ENCODE measurements at regions not wholly inside any gene's neighbourhood (a gene's known extent, or its start where the extent isn't known, plus 50 kb on each side); places are given as distances from the start of the nearest gene placed in this dataset.
A peak's percentile ranks its signal among the peaks of the same experiment; 100 is the strongest.
"Not testable (repeated sequence)": the region's sequence is repeated elsewhere in the genome, so short reads cannot be mapped to it uniquely, and the experiment has no call there.

DNA sequence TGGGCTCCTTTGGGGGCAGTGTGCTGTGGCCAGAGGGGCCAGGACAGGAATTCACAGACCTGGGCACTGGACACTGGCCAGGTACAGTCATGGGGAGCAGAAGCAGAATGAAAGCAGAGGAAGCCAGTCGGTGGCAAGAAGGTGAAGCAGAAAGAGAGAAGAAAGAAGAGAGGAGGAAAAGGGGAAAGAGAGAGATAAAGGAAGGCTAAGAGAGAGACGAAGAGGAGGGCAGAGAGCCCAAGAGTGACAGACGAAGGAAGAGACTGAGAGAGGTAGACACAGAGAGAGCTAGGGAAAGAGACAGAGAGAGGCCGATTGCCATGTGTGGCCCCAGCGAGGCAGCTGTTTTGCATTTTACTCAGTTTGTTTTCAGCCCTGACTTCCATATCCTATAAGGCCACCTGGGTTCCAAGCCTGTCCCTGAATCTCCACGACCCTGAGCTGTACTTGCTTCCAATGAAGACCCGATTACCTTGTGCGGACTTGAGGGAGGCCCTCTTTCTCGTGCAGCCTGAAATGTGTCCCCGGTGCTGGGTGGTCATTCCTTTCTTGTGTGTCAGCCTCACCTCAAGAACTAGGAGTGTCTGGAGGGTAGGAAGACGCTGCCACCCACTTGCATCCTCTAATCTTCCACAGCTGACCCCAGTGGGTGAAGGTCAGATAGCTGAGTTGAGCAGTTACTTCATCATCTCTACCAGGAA is 73.9 kb downstream of the LSM3 start:
- no peak for DNase-seq (ENCODE audit: low read depth)

DNA sequence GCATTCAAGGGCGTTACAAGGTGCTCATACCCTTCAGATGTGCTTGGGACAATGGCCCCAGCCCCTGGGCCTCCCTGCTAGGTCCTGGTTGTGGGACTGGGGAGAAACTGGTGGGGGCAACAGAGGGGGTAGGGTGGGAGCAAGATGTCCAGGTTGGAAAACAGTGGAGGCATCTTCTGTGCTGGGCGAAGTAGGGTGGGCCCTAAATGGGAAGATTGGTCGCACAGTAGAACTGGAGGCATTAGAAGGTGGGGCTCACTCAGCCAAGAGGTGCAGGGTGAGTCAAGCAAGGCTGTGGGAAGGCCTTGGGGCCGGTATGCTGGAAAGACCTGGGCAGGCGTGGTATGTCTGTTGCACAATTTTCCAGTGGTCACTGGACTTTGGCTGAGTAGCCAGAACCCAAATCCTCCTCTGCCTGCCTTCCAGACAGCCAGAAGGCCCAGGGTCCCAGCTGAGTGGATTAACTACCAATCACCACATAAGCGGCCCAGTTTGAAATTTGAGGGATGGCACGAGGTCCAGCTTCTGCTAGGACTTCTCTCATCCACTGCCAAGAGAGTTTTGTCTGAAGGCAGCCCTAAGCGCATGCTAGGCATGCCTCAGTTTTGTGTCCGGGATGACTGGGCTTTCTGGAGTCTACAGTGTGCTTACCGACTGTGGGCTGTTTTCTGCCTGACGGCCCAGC is 74.5 kb downstream of the LSM3 start:
- no peak for DNase-seq (ENCODE audit: low read depth)

DNA sequence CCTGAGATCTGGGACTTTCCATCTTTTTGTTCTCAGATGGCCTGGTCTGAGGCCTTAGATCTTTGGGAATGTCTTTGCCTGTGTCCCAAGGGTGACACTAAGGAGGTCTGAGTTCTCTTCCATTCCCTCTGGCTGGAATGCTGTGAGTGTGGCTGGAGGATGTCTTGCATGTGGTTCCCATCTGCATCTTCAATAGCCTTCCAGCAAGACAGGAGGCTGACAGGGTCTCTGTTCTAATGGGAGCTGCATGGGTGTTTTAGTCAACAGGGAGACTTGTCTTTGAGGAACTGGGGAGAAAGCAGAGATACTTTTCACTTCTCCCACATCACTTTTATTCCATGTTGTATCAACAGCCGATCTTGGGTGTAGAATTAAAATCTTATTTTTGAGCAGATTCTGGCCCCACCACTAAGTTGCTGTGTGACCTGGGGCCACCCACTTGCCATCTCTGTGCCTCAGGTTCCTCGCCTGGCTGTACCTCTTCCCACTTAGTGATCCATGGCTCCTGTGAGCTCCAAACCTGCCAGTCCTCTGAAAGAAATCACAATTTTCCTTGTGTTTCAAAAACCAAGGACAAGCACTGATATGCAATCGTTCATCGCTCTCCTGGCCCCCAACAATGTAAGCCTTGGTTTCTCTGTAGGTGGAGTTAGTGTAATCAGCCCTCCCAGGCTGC is 75.2 kb downstream of the LSM3 start:
- DNase-seq (ENCODE audit: low read depth) = no peak

DNA sequence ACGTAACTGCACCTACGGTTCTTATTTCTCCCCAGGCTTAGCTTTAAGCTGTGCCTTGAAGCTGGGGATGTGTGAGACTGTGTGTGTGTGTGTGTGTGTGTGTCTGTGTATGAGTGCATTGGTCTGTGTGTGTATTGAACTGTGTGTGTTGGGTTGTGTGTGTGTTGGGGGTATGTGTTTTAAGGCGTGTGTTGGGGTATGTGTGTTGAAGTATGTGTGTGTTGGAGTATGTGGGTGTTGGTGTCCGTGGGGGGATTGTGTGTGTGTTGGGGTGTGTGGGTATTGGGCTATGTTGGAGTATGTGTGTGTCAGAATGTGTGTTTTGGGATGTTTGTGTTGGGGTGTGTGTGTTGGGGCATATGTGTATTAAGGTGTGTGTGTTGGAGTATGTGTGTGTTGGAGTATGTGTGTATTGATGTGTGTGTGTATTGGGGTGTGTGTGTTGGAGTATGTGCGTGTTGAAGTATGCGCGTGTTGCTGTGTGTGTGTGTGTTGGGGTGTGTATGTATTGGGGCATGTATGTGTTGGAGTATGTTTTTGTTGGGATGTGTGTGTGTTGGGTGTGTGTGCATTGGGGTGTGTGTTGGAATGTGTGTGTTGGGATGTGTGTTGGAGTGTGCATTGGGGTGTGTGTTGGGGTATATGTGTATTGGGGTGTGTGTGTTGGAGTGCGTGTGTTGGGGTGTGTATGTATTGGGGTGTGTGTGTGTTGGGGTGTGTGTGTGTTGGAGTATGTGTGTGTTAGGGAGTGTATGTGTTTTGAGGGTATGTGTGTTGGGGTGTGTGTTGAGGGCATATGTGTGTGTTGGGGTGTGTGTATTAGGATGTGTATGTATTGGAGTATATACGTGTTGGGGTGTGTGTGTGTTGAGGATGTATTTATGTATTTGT is 76.4 kb downstream of the LSM3 start:
- DNase-seq (ENCODE audit: low read depth) = no peak

DNA sequence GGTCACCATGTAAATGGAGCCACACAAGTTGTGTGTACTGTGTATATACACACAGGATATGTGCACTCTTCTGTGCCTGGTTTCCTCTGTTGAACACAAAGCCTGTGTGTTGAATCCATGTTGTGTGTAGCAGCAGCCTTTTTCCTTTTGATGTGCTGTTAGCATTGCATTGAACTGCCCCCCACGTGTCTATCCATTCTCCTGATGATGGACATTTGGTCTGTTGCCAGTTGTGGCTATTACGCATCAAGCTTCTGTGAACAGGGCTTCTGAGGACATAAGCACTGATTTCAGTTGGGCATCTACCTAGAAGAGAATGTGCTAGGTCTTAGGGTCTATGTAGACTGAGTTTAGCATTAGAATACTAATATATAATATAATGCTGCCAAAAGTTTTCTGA is 77.4 kb downstream of the LSM3 start:
- no peak for DNase-seq (ENCODE audit: low read depth)

DNA sequence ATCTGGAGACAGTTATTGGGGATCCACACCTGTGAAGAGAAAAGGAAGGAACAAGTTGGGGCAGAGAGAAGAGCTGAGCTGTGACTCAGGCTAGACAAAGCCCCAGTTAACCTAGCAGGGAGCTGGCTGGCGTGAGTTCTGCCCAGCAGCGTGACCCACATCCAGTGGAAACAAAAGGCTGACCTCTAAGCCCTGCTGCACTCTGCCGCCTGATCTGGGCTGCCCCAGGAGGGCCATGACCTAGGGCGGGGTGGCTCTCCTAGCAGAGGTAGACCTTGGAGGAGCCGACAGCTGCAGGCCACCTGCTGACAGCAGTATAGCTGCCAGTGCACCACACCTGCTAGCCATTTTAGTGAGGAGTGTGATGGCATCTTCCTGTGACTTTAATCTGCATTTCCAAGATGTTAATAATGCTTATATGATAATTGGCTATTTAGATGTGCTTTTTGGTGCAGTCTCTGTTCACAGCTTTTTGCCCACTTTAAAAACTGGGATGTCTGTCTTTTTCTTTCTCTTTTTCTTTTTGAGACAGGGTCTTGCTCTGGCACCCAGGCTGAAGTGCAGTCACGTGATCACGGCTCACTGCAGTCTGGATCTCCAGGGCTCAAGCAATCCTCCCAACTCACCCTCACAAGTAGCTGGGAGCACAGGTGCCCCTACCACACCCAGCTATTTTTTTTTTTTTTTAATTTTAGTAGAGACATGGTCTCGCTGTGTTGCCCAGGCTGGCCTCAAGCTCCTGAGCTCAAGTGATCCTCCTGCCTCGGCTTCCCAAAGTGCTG is 78.1 kb downstream of the LSM3 start:
- DNase-seq (ENCODE audit: low read depth) = no peak

DNA sequence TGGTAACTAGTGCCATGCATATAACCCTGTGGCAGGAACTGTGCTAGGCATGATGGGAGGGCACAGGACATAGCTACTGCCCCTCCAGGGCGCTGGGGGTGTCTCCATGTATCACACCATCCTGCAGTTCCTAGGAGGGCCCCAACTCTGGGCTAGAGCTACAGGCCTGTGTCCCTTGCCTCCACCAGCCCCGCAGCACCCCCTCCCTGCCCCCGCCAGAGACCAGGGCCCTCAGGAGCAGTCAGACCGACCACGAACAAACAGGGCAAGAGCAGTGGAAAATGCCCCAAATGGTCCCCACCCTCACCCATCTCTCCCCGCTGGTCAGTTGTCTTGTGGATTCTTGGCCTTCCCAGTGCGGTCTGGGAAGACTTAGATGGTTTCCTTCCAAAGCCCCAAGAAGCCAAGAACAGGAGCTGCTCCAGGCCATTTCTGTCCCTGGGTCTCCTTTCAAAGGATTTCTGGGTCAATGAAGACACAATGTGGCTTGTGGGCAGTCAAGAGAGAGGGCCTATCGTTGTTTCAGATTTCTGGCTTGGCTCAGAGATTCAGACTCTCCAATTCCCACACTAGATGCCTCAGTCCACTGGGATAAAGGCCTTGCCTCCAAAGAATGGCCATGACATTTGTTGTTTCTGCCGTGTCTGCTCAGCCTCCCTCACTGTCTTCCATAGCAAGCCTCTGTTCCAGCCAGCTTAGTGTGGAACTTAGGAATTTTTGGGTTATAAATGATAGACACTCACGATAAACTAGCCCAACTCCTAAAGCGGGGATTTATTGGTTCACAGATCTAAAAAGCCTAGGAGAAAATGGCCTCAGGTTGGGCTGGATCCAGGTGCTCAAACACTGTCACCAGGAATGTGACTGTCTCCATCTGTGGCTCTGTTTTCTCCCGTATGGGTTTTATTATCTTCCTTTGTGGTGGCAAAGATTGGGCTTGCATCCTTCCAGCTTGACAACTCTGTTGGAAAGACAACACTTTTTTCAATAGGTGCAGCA is 80.6 kb downstream of the LSM3 start:
- DNase-seq (ENCODE audit: low read depth) = no peak

DNA sequence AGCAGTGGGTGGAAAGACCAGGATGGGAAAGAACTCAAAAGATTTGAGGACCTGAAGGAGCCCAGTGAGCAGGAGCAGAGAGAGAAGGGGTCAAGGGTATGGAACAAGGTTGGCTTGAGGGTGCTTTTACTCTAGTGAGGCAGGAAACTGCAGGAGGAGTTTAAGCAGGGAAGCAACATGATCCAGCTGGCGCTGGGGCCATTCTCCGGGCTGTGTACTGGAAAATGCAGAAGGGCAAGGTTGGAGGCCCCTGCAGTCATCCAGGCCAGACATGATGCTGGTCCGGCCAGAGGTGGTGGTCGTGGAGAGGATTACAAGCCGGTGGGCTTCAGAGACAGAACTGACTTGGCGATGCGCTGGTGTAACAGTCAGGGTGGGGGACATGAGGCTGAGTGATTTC is 81.8 kb downstream of the LSM3 start:
- no peak for DNase-seq (ENCODE audit: low read depth)

DNA sequence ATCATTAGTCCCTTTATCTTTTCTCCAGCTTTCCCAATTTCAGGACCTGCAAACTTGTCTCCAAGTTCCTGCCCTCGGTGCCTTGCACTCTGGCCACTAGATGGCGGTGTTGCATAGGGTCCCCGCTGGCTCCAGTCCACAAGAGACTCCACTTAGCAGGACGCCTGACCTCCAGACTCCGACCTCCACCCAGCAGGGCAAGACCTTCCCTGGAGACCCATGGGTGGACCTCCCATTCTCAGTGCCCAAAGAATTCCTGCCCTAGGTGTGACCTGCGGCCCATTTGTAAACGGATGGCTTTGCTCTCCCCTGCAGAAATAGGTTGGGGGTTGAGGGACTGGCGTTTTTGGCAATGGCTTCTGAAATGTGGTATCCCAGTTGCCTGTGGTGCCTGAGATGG is 82.6 kb downstream of the LSM3 start:
- peak; percentile 69 for DNase-seq (ENCODE audit: low read depth)

DNA sequence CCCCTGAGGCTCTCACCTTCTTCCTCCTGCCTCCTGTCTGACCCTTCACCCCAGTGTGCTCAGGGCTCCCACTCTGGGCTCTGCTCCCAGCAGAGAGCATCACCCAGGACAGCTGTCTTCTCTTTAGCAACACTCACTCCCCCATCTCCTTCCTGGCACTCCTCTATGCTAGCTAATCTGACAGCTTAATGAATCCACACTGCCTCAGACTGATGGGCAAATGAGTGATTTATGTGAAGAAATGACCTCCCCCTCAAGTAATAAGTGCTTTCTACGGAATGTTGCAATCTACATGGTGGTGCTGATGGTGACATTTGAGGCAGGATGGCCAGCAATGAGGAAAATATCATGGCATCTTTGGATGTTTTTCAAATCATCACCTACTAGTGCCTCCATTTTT is 83.6 kb downstream of the LSM3 start:
- no peak for DNase-seq (ENCODE audit: low read depth)

DNA sequence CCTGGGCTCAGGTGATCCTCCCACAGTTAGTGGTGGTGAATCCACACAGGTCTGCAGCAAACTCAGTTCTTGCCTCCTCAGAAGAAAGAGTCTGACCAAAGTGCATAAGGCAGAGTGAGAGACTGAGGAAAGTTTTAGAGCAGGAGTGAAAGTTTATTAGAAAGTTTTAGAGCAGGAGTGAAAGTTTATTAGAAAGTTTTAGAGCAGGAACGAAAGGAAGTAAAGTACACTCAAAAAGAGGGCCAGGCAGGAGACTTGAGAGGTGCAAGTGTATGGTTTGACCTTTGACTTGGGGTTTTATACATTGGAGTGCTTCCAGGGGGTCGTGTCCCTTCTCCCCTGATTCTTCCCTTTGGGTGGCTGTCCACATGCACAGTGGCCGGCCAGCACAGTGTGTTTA is 84.2 kb downstream of the LSM3 start:
- no peak for DNase-seq (ENCODE audit: low read depth)

DNA sequence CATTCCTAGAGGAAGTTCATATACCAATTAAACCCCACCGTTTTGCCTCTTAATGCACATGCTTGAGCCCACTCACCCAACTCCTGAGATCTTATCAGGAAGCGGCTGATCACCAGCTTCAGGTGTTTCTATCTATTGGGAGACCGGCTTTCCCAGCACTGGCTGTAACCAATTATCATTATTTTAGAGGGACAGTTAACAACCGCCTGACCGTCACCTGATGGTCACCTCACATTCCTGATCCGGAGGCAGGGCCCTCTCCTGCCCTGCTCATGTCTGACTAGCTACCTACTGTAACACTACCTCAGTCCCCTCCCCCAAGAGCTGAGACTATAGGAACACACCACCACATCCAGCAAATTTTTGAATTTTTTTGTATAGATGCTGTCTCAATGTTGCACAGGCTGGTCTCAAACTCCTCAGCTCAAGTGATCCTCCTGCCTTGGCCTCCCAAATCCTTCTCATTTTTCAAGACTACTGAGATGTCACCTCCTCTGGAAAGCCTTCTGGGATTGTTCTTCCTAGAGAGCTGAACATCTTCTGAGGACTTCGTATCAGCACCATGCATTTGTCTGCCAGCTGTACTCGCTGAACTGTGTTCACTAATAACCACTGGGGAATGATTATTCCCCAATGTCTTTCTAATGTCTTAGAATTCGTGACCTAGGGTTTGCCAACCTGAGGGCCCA is 84.8 kb downstream of the LSM3 start:
- DNase-seq (ENCODE audit: low read depth) = no peak

DNA sequence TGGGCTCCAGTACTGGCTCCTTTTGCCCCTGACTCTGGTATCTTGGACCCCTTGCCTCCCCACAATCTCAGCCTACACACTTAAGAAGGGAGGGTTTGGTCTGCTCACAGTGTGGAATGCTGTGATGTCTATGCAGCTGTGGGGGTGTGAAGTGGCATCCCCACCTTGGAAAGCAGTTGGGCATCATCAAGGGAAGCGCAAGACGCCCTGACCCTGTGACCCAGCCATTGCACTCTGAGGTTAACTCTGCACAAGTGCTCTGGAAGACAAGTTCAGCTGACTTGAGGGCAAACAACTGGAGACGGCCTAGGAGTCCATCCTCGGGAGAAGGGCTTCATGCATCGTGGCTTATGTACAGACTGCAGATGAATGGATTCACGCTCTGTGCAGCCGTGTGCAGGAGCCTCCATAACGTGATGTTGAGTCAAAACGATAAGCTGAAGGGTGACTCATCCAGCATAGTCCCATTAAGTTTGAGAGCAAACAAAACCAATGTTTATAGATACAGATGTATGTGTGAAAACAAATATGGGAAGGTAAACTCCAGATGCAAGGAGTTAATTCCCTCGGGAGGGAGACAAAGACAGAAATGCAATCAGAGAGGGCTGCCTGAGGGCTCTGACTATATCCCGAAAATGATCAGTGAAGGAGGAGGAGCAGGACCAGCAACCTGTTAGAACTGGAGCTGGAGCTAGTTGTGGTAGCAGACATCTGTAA is 86.8 kb downstream of the LSM3 start:
- DNase-seq (ENCODE audit: low read depth) = no peak

DNA sequence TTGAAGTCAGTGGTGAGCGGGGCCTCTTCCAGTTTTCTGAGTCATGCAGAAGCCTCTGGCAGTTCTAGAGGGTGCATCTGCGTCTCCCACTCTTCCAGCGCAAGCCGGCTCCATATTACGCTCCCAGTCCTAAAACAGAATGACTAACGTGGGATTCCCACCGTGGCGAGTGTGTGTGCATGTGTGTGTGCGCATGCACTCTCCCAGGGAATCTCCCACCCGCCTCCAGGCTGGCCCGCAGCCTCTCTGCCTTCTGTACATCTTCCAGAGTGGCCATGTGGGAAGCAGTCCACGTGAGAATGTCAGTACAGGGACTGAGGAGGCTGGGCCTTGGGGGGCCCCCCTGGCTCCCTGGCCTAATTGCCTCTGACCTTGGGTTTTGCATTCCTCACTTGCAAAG is 87.7 kb downstream of the LSM3 start:
- no peak for DNase-seq (ENCODE audit: low read depth)

DNA sequence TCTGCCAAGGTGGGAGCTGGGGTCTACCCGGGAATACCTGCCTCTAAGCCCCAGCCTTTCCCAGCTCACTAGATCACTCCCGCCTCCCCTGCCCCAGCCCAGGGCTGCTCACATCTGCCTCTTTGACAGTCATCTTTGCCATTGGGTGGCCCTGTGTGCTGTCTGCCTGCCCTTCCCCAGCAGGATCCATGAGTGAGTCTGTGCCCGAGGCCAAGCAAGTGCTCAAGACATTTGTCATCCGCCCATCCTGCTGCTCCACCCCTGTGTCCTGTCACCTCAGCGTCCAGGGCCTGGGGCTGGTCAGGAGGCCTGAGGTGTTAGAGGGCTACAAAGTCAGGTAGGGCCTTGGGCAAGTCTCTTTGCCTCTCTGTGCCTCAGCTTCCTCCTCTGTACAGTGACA is 89.4 kb downstream of the LSM3 start:
- no peak for DNase-seq (ENCODE audit: low read depth)

DNA sequence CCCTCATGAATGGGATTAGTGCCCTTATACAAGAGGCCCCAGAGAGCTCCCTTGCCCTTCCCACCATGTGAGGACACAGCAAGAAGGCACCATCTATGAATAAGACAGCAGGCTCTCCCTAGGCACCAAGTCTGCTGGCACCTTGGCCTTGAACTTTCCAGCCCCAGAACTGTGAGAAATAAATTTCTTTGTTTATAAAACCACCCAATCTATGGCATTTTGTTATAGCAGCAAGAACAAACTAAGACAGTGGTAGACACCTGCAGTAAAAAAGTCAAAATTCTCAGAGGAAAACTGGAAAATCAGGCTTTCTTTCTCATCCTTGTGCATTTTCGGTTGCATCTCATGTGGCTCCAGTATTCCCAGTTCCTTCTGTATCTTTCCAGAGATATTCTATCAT is 90.3 kb downstream of the LSM3 start:
- DNase-seq (ENCODE audit: low read depth) = no peak

DNA sequence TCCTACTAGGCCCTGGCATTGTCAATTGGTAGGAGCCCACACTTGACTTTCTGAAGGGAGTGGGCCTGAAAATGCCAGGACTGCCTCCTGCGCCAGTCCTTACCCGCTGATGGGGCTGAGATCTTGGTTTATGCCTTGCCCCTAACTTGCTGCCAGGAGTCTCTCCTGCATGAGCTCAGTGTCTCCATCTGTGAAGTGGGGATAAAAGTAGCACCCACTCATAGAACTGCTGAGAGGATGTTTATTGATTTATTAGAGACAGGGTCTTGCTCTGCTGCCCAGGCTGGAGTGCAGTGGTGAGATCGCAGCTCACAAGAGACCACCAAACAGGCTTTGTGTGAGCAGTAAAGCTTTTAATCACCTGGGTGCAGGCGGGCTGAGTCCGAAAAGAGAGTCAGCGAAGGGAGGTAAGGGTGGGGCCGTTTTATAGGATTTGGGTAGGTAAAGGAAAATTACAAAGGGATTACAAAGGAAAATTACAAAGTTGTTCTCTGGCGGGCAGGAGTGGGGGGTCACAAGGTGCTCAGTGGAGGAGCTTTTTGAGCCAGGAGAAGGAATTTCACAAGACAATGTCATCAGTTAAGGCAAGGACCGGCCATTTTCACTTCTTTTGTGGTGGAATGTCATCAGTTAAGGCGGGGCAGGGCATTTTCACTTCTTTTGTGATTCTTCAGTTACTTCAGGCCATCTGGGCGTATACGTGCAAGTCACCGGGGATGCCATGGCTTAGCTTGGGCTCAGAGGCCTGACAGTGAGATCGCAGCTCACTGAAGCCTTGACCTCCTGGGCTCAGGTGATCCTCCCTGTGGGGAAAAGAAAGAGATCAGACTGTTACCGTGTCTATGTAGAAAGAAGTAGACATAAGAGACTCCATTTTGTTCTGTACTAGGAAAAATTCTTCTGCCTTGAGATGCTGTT is 93.7 kb downstream of the LSM3 start:
- DNase-seq (ENCODE audit: low read depth) = not testable (repeated sequence)

DNA sequence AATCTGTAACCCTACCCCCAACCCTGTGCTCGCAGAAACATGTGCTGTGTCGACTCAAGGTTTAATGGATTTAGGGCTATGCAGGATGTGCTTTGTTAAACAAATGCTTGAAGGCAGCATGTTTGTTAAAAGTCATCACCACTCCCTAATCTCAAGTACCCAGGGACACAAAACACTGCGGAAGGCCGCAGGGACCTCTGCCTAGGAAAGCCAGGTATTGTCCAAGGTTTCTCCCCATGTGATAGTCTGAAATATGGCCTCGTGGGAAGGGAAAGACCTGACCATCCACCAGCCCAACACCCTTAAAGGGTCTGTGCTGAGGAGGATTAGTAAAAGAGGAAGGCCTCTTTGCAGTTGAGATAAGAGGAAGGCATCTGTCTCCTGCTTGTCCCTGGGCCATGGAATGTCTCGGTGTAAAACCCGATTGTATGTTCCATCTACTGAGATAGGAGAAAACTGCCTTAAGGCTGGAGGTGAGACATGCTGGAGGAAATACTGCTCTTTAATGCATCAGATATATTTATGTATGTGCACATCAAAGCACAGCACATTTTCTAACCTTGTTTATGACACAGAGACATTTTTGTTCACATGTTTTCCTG is 94.4 kb downstream of the LSM3 start:
- DNase-seq (ENCODE audit: low read depth) = not testable (repeated sequence)
